ENCODE measurements at regions not wholly inside any gene's neighbourhood (a gene's known extent, or its start where the extent isn't known, plus 50 kb on each side); places are given as distances from the start of the nearest gene placed in this dataset.
"Not testable (repeated sequence)": the region's sequence is repeated elsewhere in the genome, so short reads cannot be mapped to it uniquely, and the experiment has no call there.

GRCh38 chr9:41040705-41041342 is 87.7 kb downstream of the FOXD4L6 start:
- not testable (repeated sequence) for H3K9me3 ChIP-seq (ENCODE audit: insufficient read depth, low read depth, low read length); H2BK12ac ChIP-seq (ENCODE audit: low read length); H4K91ac ChIP-seq (ENCODE audit: low read depth, low read length); H3K27ac ChIP-seq (ENCODE audit: low read depth, low read length); H3K4me3 ChIP-seq (ENCODE audit: low read depth, low read length); H3K18ac ChIP-seq (ENCODE audit: low read length); H2BK120ac ChIP-seq (ENCODE audit: insufficient read depth, low read length, poor library complexity); H3K36me3 ChIP-seq (ENCODE audit: control insufficient read depth in 1 of 2, insufficient read depth in 2 of 2, low read length in 2 of 2); H3K4ac ChIP-seq (ENCODE audit: low read depth, low read length); H3K9ac ChIP-seq (ENCODE audit: low read length); H3K27me3 ChIP-seq (ENCODE audit: insufficient read depth, low read length); H3K4me2 ChIP-seq (ENCODE audit: low read length); H2BK5ac ChIP-seq (ENCODE audit: low read depth, low read length, poor library complexity); DNase-seq; H4K8ac ChIP-seq (ENCODE audit: low read depth, low read length); H3K14ac ChIP-seq (ENCODE audit: low read length); H3K4me1 ChIP-seq (ENCODE audit: control insufficient read depth in 1 of 2, insufficient read depth in 2 of 2, low read length in 2 of 2); H3K79me2 ChIP-seq (ENCODE audit: control insufficient read depth, insufficient read depth, low read length, poor library complexity); H2AK5ac ChIP-seq (ENCODE audit: low read length); H2AFZ ChIP-seq (ENCODE audit: insufficient read depth, low read length, poor library complexity); H3K23ac ChIP-seq (ENCODE audit: low read length); H4K12ac ChIP-seq (ENCODE audit: low read depth, low read length); H3K79me1 ChIP-seq (ENCODE audit: low read length)

- H2BK12ac ChIP-seq (ENCODE audit: low read length); H2AK5ac ChIP-seq (ENCODE audit: low read length); H2BK120ac ChIP-seq (ENCODE audit: insufficient read depth, low read length, poor library complexity); H3K18ac ChIP-seq (ENCODE audit: low read length); H3K9ac ChIP-seq (ENCODE audit: low read length); H3K79me1 ChIP-seq (ENCODE audit: low read length); H3K27me3 ChIP-seq (ENCODE audit: insufficient read depth, low read length); H3K27ac ChIP-seq (ENCODE audit: low read depth, low read length); H3K4ac ChIP-seq (ENCODE audit: low read depth, low read length); H3K23ac ChIP-seq (ENCODE audit: low read length); DNase-seq; H3K14ac ChIP-seq (ENCODE audit: low read length); H3K79me2 ChIP-seq (ENCODE audit: control insufficient read depth, insufficient read depth, low read length, poor library complexity); H4K91ac ChIP-seq (ENCODE audit: low read depth, low read length); H2AFZ ChIP-seq (ENCODE audit: insufficient read depth, low read length, poor library complexity); H3K4me2 ChIP-seq (ENCODE audit: low read length); H3K4me1 ChIP-seq (ENCODE audit: control insufficient read depth in 1 of 2, insufficient read depth in 2 of 2, low read length in 2 of 2); H4K12ac ChIP-seq (ENCODE audit: low read depth, low read length); H3K9me3 ChIP-seq (ENCODE audit: insufficient read depth, low read depth, low read length); H4K8ac ChIP-seq (ENCODE audit: low read depth, low read length); H2BK5ac ChIP-seq (ENCODE audit: low read depth, low read length, poor library complexity); H3K36me3 ChIP-seq (ENCODE audit: control insufficient read depth in 1 of 2, insufficient read depth in 2 of 2, low read length in 2 of 2); H3K4me3 ChIP-seq (ENCODE audit: low read depth, low read length): not testable (repeated sequence)
- no CpG with 5 or more reads among the region's 1 CpG for WGBS (ENCODE audit: extremely low coverage, insufficient coverage, insufficient read length)
Measured at GRCh38 chr9:41035276-41035675, 93.2 kb downstream of the FOXD4L6 start.

GRCh38 chr9:41034699-41035197 is 93.7 kb downstream of the FOXD4L6 start:
- H3K9ac ChIP-seq (ENCODE audit: low read length); H3K36me3 ChIP-seq (ENCODE audit: control insufficient read depth in 1 of 2, insufficient read depth in 2 of 2, low read length in 2 of 2); H4K8ac ChIP-seq (ENCODE audit: low read depth, low read length); H3K79me2 ChIP-seq (ENCODE audit: control insufficient read depth, insufficient read depth, low read length, poor library complexity); H4K91ac ChIP-seq (ENCODE audit: low read depth, low read length); H4K12ac ChIP-seq (ENCODE audit: low read depth, low read length); H2BK12ac ChIP-seq (ENCODE audit: low read length); H3K4ac ChIP-seq (ENCODE audit: low read depth, low read length); H3K18ac ChIP-seq (ENCODE audit: low read length); H3K4me1 ChIP-seq (ENCODE audit: control insufficient read depth in 1 of 2, insufficient read depth in 2 of 2, low read length in 2 of 2); H3K4me2 ChIP-seq (ENCODE audit: low read length); H3K9me3 ChIP-seq (ENCODE audit: insufficient read depth, low read depth, low read length); H3K14ac ChIP-seq (ENCODE audit: low read length); H3K27me3 ChIP-seq (ENCODE audit: insufficient read depth, low read length); H2AFZ ChIP-seq (ENCODE audit: insufficient read depth, low read length, poor library complexity); H2AK5ac ChIP-seq (ENCODE audit: low read length); H3K79me1 ChIP-seq (ENCODE audit: low read length); H2BK5ac ChIP-seq (ENCODE audit: low read depth, low read length, poor library complexity); H3K23ac ChIP-seq (ENCODE audit: low read length); H3K4me3 ChIP-seq (ENCODE audit: low read depth, low read length); H2BK120ac ChIP-seq (ENCODE audit: insufficient read depth, low read length, poor library complexity); H3K27ac ChIP-seq (ENCODE audit: low read depth, low read length): not testable (repeated sequence)
- DNase-seq: peak; percentile 16 to 46
- WGBS (ENCODE audit: extremely low coverage, insufficient coverage, insufficient read length): no CpG with 5 or more reads among the region's 1 CpG

GRCh38 chr9:41033877-41034276 is 94.6 kb downstream of the FOXD4L6 start:
- not testable (repeated sequence) for H4K8ac ChIP-seq (ENCODE audit: low read depth, low read length); H3K4me3 ChIP-seq (ENCODE audit: low read depth, low read length); H4K91ac ChIP-seq (ENCODE audit: low read depth, low read length); H3K79me1 ChIP-seq (ENCODE audit: low read length); H3K23ac ChIP-seq (ENCODE audit: low read length); H2BK120ac ChIP-seq (ENCODE audit: insufficient read depth, low read length, poor library complexity); H2AK5ac ChIP-seq (ENCODE audit: low read length); H4K12ac ChIP-seq (ENCODE audit: low read depth, low read length); H3K9ac ChIP-seq (ENCODE audit: low read length); H2BK12ac ChIP-seq (ENCODE audit: low read length); H3K14ac ChIP-seq (ENCODE audit: low read length); H3K27ac ChIP-seq (ENCODE audit: low read depth, low read length); H3K36me3 ChIP-seq (ENCODE audit: control insufficient read depth in 1 of 2, insufficient read depth in 2 of 2, low read length in 2 of 2); H3K79me2 ChIP-seq (ENCODE audit: control insufficient read depth, insufficient read depth, low read length, poor library complexity); H3K9me3 ChIP-seq (ENCODE audit: insufficient read depth, low read depth, low read length); H3K27me3 ChIP-seq (ENCODE audit: insufficient read depth, low read length); H2BK5ac ChIP-seq (ENCODE audit: low read depth, low read length, poor library complexity); H3K18ac ChIP-seq (ENCODE audit: low read length); H3K4me2 ChIP-seq (ENCODE audit: low read length); H3K4ac ChIP-seq (ENCODE audit: low read depth, low read length); H3K4me1 ChIP-seq (ENCODE audit: control insufficient read depth in 1 of 2, insufficient read depth in 2 of 2, low read length in 2 of 2); H2AFZ ChIP-seq (ENCODE audit: insufficient read depth, low read length, poor library complexity)
- peak; percentile 50 to 90 for DNase-seq
- no CpG with 5 or more reads among the region's 4 CpGs for WGBS (ENCODE audit: extremely low coverage, insufficient coverage, insufficient read length)
